GM21367 (cell line): ENCODE measurements at regions not wholly inside any gene's neighbourhood (a gene's known extent, or its start where the extent isn't known, plus 50 kb on each side); places are given as distances from the start of the nearest gene placed in this dataset.
A peak's percentile ranks its signal among the peaks of the same experiment; 100 is the strongest.
"Not testable (repeated sequence)": the region's sequence is repeated elsewhere in the genome, so short reads cannot be mapped to it uniquely, and the experiment has no call there.

Experiments used
- ATAC-seq: cut with Tn5 transposase; IDR thresholded peaks from one replicate; pipeline ENCODE4 v1.9.1; 2021; ENCODE audit not compliant: unreplicated experiment

DNA sequence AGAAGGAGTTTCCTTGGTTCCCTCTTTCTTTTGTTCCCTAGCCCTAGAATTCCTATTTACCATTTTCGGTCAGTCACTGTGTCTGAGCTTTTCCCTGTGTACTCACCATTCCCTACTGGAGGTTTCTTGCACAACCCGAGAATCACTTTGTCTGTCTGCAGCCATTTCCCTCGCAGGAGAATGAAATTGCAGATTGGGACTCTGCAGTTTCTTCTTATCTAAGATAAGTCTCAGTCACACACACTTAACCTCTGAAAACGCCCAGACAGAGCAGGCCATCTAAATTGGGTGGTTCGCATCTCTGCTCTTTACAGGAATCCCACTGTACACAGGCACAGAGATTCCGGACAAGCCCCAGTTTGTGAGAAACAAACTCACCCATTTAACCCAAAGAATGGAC is 58.6 kb upstream of the CNTNAP2 start:
- ATAC-seq, result no peak

- ATAC-seq, result no peak
These were observed 61.7 kb upstream of the CNTNAP2 start for GRCh38 chr7:146054909-146055308.

GRCh38 chr7:146053492-146053891 is 63.1 kb upstream of the CNTNAP2 start:
- no peak for ATAC-seq

DNA sequence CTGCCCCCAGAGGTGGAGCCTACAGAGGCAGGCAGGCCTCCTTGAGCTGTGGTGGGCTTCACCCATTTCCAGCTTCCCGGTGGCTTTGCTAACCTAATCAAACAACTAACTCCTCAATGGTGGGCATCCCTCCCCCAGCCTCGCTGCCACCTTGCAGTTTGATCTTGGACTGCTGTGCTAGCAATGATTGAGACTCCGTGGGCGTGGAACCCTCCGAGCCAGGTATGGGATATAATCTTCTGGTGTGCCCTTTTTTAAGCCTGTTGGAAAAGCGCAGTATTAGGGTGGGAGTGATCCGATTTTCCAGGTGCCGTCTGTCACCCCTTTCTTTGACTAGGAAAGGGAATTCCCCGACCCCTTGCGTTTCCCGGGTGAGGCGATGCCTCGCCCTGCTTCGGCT is 73.3 kb upstream of the CNTNAP2 start:
- not testable (repeated sequence) for ATAC-seq

- no peak for ATAC-seq
These were observed 88.3 kb upstream of the CNTNAP2 start for GRCh38 chr7:146028251-146028750.

DNA sequence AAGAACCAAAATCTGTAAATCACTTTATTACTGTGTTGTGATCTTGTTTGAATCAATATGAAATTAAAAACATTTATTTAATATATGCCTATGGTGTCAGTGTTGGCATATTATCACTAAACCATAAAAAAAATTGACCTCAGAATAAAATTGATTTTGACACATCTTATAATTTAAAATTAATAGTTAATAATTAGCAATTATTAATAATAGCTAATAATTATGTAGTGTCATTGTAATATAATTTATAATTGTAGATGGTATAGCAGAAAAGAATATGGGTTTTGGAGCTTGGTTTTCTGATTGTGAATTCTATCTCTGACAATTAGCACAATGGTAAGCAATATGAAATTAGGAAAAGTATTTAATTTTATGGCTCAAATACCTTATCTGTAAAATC is 89.4 kb upstream of the CNTNAP2 start:
- ATAC-seq, result no peak

DNA sequence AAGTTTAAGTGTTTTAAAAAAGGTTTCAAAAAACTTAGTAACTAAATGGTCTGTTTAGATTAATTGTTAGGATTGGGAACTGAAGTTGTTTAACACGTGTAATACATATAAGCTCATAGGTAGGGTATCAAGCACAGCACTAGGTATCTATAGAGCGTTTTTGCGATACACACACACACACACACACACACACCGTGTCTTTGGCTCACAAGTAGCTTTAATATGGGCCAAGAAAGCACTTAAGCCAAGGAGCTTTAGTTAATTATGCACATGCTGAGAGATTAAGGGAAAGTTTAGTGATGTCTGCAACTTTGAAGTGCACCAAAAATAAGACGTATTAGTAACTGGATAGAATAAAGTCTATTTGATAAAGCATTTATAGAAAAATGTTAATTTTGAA is 93.8 kb upstream of the CNTNAP2 start:
- ATAC-seq, result no peak

DNA sequence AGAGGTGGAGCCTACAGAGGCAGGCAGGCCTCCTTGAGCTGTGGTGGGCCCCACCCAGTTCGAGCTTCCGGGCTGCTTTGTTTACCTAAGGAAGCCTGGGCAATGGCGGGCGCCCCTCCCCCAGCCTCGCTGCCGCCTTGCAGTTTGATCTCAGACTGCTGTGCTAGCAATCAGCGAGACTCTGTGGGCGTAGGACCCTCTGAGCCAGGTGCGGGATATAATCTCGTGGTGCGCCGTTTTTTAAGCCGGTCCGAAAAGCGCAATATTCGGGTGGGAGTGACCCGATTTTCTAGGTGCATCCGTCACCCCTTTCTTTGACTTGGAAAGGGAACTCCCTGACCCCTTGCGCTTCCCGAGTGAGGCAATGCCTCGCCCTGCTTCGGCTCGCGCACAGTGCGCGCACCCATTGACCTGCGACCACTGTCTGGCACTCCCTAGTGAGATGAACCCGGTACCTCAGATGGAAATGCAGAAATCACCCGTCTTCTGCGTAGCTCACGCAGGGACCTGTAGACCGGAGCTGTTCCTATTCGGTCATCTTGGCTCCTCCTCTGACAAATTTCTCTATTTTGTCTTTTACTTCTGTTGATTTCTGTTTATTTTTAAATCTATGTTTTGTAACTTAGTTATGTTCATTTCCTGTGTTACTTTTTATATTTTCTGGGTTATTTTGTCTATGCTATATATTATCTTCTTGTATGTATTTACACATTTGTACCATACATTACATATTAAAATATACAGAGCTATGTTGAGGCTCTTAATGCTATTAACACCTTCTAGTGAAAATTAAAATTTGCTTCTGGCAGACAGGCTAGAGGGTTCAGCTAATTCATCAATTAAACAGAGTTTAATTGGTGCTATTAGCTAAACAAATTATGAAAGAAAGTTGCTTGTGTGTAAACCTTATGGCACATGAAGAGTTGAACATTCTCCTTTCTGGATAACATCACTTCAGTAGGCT is 97.3 kb upstream of the CNTNAP2 start:
- not testable (repeated sequence) for ATAC-seq

DNA sequence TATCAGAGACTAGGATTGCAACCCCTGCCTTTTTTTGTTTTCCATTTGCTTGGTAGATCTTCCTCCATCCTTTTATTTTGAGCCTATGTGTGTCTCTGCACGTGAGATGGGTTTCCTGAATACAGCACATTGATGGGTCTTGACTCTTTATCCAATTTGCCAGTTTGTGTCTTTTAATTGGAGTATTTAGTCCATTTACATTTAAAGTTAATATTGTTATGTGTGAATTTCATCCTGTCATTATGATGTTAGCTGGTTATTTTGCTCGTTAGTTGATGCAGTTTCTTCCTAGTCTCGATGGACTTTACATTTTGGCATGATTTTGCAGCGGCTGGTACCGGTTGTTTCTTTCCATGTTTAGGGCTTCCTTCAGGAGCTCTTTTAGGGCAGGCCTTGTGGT is 99.2 kb upstream of the CNTNAP2 start:
- not testable (repeated sequence) for ATAC-seq

GRCh38 chr7:146014154-146014553 is 102.4 kb upstream of the CNTNAP2 start:
- ATAC-seq, result not testable (repeated sequence)

GRCh38 chr7:146008293-146008692 is 108.3 kb upstream of the CNTNAP2 start:
- ATAC-seq, result no peak

- ATAC-seq, result no peak
These were observed 111.8 kb upstream of the CNTNAP2 start for GRCh38 chr7:146004805-146005204.

DNA sequence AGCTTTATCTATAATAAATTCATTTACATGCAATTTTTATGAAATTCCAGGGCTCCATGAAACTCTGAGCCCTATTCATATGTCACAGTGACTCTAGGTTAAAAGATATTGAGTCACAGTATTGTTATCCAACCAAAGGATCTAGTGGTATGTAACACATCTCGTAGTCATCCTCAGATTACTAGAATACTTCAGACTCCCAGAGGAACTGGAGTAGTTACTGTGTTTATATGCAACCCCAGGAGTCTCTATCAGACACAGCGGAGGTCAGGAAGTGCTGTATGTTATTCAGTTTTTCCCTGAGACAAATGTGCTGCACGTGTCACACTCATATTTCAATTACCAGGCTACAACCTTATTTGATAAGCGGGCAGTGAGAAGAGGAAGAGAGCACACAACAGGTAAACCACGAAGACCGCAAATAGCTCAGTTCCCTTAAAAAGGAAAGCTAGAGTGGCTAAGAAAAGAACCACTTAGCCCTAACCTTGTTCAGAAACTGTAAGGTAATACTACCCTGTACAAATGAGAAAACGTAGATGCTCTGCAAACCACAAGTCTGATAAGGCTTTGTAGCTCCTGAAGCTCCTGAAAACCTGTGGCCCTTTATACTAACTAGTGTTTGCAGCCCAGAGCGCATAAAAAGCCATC is 114.0 kb upstream of the CNTNAP2 start:
- ATAC-seq, result peak; percentile 80

- no peak for ATAC-seq
These were observed 114.6 kb upstream of the CNTNAP2 start for GRCh38 chr7:146002008-146002407.

- ATAC-seq, result no peak
These were observed 115.7 kb upstream of the CNTNAP2 start for GRCh38 chr7:146000882-146001281.

DNA sequence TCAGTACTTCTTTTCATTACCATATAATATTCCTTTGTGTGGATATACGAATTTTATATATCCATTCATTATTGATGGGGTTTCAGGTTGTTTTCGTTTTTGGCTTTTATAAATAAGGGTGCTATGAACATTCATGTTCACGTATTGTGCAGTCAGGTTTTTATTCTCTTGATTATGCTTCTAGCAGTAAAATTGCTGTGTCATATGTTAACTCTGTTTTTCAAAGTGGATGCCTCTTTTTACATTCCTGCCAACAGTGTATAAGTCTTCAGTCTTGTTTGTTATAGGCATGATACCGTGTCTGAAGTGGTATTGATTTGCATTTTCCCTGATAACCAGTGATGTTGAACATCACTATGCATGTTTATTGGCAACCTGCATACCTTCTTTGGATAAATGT is 127.1 kb upstream of the CNTNAP2 start:
- ATAC-seq, result no peak

DNA sequence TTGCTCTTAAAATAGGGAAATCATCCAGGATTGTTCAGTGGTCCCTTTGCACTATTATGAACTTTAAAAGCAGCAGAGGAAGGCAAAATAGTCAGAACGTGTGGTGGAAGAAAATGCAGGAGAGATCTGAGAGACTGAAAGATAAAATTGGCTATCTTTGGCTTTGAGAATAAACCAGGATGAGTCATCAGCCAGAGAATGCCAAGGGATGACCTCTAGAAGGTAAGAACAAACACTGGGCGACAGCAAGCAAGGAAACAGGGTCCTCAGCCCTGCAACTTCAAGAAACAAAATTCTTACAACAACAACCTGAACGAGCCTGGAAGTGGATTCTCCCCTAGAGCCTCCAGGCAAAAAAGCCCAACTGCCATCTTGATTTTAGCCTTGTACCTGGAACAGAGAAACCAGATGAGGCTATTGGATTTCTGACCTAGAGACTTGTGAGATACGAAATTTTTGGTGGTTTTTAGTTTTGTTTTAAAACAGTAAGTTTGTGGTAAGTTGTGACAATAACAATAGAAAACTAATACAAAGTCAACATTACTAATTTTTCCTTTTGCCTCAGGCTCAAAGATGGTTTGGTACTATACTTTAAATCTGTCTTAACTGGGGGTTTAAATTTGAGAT is 130.2 kb upstream of the CNTNAP2 start:
- no peak for ATAC-seq

GRCh38 chr7:145978769-145979168 is 137.8 kb upstream of the CNTNAP2 start:
- no peak for ATAC-seq

DNA sequence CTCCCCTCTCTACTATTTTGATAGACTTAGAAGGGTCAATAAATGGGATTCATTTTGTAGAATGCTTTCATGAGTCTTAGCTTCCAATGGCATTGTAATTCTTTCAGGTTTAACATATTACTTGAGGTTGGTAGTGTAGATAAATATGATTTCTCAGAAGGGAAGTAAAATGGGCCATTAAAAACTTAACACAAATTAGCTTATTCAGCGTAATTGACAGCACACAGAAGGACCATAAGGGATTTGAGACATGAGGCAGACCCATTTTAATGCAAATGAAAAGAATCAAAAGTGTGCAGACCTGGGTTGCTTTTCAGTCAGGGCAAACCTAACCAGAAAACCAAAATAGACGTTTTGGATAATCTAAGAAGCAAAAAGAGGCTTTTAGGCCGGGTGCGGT is 156.6 kb upstream of the CNTNAP2 start:
- ATAC-seq, result no peak

GRCh38 chr7:145957160-145957890 is 159.3 kb upstream of the CNTNAP2 start:
- no peak for ATAC-seq

- no peak for ATAC-seq
These were observed 165.0 kb upstream of the CNTNAP2 start for GRCh38 chr7:145951566-145951965.
